RPMI7951 (cell line): ENCODE measurements at regions not wholly inside any gene's neighbourhood (a gene's known extent, or its start where the extent isn't known, plus 50 kb on each side); places are given as distances from the start of the nearest gene placed in this dataset.
A peak's percentile ranks its signal among the peaks of the same experiment; 100 is the strongest.
"Not testable (repeated sequence)": the region's sequence is repeated elsewhere in the genome, so short reads cannot be mapped to it uniquely, and the experiment has no call there.

Experiments
- DNase-seq: peaks from one replicate; pipeline ENCODE4 v3.0.0-alpha.2; 2012; ENCODE audit warnings: low read depth

- DNase-seq, result no peak
These were observed 188.3 kb downstream of the ANKRD30B start for GRCh38 chr18:14936313-14936712.

DNA sequence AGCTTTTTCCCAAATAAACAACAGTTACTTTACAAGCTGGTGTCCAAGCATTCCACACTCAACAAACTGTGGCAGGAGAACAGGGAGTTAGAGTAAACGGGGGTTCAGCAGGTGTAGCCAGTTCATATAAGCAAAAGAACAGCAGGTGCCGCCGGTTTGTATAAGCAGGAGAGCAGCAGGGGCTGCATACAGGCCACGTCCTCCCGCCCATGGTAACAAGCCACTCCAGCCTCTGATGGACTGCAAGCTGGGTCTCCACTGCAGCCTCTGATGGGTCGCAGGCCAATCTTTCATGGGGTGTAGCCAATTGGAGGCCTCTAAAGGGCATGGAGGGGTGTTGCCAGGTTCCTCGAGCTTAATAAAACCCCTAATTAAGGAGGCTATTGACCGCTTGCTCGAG lies 189.3 kb downstream of the ANKRD30B start:
- DNase-seq, result no peak

GRCh38 chr18:14939141-14939540 lies 191.2 kb downstream of the ANKRD30B start:
- no peak for DNase-seq

DNA sequence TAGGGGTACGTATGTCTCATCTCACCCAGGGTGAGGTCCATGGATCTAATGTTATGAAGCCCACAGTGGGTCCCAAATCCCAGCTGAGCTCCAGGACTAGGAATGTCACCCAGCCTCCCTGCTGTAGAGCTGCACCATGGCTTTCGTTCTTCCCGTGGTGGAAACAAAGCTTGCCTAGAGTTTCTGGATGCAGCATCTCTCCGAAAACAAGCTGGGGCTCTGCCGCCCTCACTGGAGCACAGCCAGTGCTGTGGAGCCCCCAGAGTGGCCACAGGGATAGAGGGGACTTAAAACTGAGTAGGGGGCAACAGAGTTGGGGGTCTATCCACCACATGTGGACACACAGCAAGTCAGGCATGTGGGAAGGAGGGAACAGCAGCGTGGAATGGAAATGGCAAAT lies 192.1 kb downstream of the ANKRD30B start:
- not testable (repeated sequence) for DNase-seq

GRCh38 chr18:14940735-14941134 lies 192.8 kb downstream of the ANKRD30B start:
- DNase-seq, result no peak

- no peak for DNase-seq
These were observed 193.3 kb downstream of the ANKRD30B start for GRCh38 chr18:14941256-14941655.

DNA sequence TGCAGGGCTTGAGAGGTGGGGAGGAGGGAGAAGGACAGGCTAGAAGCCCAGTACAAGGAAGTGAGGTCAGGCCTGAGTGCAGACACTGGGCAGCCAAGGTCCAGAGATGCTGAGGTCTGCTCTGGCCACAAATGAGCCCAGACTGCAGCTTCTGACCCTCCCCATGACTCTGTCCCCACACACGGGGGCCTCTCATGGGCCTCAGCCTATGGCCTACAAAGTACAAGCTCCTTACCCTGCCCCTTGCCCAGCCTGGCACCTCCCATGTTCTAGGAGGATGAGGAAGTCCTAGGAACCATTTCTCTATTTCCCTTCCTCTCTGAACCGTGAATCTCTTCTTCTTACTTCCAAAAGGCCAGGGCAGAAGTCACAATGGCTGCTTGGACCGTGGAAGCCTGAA lies 193.8 kb downstream of the ANKRD30B start:
- no peak for DNase-seq

GRCh38 chr18:14942275-14942674 lies 194.3 kb downstream of the ANKRD30B start:
- no peak for DNase-seq

DNA sequence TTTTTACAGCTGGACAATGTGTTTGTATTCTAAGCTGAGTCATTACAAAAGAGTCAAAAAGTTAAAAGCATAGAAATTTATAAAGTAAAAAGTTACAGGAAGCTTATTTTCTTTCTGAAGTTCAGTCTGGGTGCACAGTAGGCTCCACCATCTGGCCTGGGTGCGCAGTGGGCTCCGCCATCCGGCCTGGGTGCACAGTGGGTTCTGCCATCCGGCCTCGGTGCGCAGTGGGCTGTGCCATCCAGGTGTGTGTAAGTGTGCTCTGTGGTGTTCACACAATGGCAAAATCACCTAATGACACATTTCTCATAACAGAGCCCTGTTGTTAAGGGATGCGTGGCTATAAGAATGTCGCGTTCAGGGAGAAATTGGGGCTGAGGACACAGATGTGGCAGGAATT lies 195.5 kb downstream of the ANKRD30B start:
- DNase-seq, result no peak

- no peak for DNase-seq
These were observed 196.1 kb downstream of the ANKRD30B start for GRCh38 chr18:14943967-14944636.

DNA sequence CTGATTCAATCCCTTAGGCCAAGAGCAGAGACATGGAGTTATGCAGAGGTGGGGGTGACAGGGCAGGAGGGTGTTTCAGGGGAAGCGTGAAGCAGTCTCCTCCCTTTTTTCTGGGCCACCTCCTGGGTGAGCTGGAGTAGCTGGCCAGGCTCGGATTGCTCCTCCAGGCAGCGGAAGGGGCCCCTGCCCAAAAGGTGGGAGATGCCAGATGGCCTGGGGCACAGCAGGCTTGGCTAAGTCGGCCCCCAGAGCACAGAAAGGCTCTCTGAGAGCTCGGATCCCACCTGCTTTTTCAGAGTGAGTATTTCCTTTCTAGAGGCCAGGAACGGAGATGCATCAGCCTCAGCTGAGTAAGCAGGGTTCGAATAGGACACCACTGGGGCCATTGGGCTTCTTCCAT lies 196.9 kb downstream of the ANKRD30B start:
- DNase-seq, result no peak

DNA sequence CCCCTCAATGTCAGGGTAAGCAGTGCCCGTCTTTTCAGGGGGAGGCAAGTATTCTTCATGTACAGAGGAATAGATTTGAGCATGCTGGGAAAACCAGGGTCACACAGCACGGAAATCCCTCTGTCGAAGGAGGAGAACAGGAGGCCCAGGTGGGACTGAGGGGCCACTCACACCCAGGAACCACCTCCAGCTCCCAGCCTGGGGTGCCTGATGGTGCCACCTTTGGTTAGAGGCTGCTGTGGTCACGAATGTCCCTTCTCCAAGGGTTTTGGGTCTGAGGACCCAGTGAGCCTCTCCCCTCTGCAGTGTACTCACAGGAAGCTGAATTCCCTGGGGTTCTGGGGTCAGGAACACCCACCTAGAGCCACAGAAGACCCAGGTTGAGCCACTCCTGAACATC lies 197.3 kb downstream of the ANKRD30B start:
- no peak for DNase-seq

DNA sequence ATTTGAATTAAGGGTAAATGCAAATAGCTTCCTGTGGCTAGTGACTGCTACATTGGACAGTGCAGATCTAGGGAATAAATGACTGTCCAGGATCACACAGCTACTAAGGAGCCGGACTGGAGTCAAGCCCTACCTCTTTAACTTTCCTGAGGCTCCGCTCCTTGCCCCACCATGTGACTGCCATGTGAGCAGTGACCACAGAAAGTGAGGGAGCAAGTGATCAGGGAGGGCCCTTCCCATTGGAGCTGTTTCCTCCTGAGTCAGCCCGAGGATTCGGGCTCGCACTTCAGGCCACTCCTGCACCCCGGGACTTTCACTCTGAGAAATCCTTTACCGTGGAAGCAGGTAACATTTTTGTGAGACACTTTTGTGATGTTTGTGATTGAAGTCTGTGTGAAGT lies 198.0 kb downstream of the ANKRD30B start:
- peak; percentile 21 for DNase-seq

DNA sequence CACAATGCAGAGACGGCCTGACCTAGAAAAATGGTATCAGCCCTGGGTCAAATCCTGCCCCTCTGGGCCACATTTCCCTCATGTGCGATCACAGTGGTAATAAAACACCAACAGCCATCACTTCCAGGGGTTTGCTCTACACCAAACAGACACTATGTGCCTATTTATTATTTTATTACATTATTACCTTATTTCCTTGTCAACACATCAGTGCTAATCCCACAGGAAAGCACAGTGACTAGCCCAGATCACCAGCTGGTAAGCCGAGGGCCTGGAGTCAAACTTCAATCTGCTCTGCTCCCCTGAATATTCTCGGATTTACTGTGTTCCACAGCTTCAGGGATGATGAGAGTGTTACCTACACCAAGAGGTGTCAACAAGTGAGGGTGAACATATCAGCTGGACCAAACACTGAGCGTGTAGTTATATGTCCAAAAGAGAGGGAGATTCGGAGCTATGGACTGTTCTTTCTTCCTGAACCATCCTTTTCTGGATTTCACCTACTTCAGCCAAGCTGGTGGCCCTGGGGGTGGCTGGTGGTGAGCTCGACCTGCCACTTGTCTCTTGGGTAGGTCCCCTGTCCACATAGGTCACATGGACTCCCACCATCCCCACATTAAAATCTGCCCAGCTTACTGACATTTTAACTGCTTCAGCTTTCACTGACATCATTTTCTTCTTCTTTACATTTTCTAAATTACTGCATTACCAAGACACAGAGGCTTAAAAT lies 198.9 kb downstream of the ANKRD30B start:
- not testable (repeated sequence) for DNase-seq

DNA sequence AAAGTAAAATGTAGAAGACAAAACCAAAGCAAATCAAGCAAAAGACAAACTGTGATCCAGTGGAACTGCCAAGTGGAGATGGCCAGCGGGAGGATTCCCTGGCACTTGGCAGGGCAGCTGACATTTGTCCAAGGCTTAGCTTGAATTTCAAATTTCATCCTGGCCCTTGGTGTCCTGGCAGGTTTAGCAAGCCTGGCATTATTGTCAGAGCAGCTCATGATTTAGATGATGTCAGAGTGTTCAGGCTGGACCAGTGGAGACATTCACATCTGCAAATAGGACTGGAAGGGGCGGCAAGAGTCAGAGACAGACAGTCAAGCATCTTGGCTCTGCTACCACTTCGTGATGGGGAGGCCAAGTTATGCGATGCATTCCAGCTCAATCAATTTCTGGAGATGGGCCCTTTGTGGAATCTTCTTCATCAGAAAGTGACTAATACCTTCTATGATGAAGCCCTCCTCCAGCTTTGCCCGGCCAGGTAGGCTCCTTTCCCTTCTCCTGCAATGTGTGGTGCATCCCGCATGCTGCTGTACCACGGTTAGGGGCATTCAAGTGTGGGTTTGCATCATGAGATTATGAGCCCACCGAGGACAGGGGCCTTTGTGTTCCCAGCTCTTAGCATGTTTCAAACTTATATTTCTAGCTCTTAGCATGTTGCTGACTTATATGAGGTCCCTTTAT lies 199.7 kb downstream of the ANKRD30B start:
- DNase-seq, result no peak

DNA sequence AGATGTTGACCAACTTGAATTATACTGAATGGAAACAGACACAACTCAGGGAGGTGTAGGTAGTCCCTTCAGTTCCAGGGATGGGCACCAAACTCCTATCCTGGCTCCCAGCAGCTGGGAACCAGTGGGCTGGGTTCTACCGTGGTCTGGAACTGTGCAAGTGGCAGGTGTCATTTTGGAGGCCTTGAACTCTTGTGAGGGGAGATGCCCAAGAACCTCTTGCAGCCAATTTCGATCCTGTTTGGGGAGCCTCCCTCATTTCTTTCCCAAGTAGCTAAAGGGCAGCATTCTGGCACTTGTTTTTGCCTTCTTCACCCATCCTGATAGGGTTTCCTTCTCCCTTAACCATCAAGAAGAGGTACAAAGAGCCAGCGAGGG lies 200.2 kb downstream of the ANKRD30B start:
- DNase-seq, result no peak

DNA sequence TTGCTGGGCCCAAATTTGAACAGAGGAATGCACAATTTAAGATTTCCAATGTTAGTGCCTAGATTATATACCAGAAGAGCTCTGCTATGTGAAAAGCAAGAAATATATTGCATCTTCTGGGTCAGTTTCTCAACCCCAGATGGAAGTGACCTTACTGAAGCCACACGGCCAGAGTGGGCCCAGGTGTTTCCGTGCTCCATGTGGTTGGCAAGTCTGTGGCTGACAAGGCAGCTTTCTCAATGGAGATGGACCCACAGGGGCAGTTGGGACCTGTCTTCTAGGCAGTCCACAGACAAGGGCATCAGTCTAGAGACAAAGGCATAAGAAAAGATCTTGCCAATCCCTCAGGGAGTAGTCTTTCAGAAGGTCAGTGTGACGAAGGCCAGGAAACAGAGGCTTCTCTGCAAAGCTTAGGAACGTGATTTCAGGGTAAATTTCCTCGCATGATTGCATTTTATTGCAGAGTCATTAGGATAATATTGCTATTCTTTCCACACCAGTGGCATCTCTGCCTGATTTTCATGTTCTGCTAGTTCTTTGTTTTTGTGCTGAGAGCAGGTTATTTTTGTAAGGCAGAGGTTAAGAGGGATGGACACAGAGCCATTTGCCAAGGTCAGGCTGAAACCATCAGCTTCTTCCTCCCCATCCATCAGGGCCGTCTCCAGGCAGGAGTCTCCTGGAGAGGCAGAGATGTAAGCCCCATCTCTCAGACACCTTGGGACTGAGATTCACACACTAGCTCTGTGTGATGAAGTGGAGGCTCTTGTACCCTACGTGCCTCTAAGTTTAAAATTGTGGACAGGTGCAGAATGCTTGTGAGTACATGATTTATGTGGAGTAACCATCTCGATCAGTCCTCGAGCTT lies 202.1 kb downstream of the ANKRD30B start:
- peak; percentile 15 for DNase-seq

DNA sequence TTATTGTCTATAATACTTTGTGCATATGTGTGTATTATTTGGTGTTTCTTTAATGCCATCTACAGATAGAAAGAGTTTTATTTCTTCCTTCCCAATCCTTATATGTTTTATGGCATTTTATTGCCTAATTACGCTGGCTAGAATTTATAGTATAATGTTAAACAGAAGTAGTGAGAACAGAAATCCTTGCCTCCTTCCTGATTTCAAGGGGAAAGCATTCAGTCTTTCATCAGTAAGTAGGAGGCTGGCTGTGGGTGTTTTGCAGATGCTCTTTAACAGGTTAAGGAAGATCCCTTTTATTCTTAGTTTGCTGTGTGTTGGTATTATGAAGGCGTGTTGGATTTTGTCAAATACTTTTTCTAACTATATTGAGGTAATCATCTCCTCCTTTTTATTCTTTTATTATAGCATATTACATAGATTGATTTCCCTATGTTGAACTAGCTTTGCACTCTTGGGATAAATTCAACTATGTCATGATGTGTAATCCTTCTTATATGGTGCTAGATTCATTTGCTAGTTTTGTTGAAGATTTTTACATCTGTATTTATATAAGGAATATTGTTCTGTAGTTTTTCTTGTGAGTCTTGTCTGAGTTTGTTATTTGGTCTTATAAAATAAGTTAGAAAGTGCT lies 204.6 kb downstream of the ANKRD30B start:
- not testable (repeated sequence) for DNase-seq

DNA sequence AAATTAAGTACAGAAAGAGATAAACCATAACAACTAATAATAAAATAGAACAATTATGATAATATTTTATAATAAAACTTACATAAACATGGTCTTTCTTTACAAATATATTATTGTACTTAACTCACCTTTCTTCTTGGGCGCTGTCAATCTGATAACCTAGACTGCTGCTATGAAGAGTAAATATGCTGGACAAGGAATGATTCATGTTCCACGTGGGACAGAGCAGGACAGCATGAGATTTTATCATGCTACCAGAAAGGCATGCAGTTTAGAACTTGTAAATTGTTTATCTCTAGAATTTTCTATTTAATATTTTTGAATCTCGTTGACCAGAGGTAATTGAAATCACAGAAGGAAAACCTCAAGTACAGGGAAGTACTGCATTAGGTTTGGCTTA lies 210.7 kb downstream of the ANKRD30B start:
- no peak for DNase-seq

- DNase-seq, result no peak
These were observed 211.6 kb downstream of the ANKRD30B start for GRCh38 chr18:14959550-14959949.

DNA sequence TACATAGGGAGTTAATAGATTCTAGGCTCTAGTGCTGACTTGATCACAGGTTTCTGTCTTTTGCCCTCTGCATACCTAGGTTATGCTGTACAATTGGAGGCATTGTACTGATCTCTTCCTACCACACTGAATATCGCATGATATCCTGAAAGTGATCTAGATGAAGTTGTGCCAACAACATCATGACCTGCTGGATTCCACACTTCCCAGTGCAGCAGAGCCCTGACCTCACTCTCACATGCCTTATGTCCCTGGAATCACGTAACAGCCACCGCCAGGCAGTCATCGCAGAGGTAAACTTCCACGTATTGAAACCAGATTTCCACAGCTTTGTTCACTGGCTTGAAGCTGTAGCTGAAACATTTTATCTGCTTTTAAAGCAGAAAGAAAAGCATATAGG lies 214.0 kb downstream of the ANKRD30B start:
- DNase-seq, result no peak

GRCh38 chr18:14962626-14963025 lies 214.7 kb downstream of the ANKRD30B start:
- no peak for DNase-seq
